ENCODE measurements at regions not wholly inside any gene's neighbourhood (a gene's known extent, or its start where the extent isn't known, plus 50 kb on each side); places are given as distances from the start of the nearest gene placed in this dataset.
"Not testable (repeated sequence)": the region's sequence is repeated elsewhere in the genome, so short reads cannot be mapped to it uniquely, and the experiment has no call there.

- TF ChIP-seq CTCF (IDR thresholded peaks at IDR 0.05; ENCODE audit: low read depth, low read length, missing control alignments) = no peak
- no peak overlapping the region for H3K4me3 ChIP-seq (replicated peaks; ENCODE audit: low read depth, low read length)
- no peak for DNase-seq (ENCODE audit: extremely low read depth, low read depth)
Measured at GRCh38 chr3:36182024-36182423, 198.3 kb upstream of the STAC start.

DNA sequence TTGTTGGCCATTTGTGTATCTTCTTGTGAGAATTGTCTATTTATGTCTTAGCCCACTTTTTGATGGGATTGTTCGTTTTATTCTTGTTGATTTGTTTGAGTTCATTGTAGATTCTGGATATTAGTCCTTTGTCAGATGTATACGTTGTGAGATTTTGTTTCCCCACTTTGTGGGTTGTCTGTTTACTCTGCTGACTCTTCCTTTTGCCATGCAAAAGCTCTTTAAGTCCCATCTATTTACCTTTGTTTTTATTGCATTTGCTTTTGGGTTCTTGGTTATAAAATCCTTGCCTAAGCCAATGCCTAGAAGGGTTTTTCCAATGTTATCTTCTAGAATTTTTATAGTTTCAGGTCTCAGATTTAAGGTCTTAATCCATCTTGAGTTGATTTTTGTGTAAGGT is 193.1 kb upstream of the STAC start:
- DNase-seq (ENCODE audit: extremely low read depth, low read depth); H3K4me3 ChIP-seq (replicated peaks; ENCODE audit: low read depth, low read length): not testable (repeated sequence)

- no peak overlapping the region for H3K4me3 ChIP-seq (replicated peaks; ENCODE audit: low read depth, low read length)
- DNase-seq (ENCODE audit: extremely low read depth, low read depth) = no peak
- TF ChIP-seq CTCF (IDR thresholded peaks at IDR 0.05; ENCODE audit: low read depth, low read length, missing control alignments) = no peak
Measured at GRCh38 chr3:36192901-36193300, 187.4 kb upstream of the STAC start.

- TF ChIP-seq CTCF (IDR thresholded peaks at IDR 0.05; ENCODE audit: low read depth, low read length, missing control alignments) = no peak
- DNase-seq (ENCODE audit: extremely low read depth, low read depth) = no peak
- no peak overlapping the region for H3K4me3 ChIP-seq (replicated peaks; ENCODE audit: low read depth, low read length)
Measured at GRCh38 chr3:36193448-36193847, 186.9 kb upstream of the STAC start.

GRCh38 chr3:36196058-36196457 is 184.2 kb upstream of the STAC start:
- DNase-seq (ENCODE audit: extremely low read depth, low read depth) = no peak
- no peak for TF ChIP-seq CTCF (IDR thresholded peaks at IDR 0.05; ENCODE audit: low read depth, low read length, missing control alignments)
- no peak overlapping the region for H3K4me3 ChIP-seq (replicated peaks; ENCODE audit: low read depth, low read length)

GRCh38 chr3:36197151-36197550 is 183.2 kb upstream of the STAC start:
- no peak for TF ChIP-seq CTCF (IDR thresholded peaks at IDR 0.05; ENCODE audit: low read depth, low read length, missing control alignments)
- no peak overlapping the region for H3K4me3 ChIP-seq (replicated peaks; ENCODE audit: low read depth, low read length)
- no peak for DNase-seq (ENCODE audit: extremely low read depth, low read depth)

DNA sequence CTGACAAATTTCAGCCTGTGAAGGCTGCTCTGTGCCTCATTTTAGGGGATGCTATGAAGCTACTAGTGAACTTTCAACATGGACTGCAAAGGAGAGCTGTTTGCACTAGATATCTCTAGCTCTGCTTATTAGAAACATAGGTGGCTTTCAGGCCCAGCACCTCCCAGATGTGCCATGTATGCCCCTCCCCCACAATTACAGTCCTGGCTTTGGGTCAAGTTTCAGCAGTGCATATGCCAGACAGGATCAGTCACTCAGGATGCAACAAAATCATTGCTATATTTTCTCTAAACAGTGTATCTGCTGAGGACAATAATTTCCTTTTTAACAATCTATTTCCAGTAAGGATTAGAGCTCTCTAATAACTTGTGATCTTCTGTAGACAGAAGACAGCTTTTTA is 178.8 kb upstream of the STAC start:
- no peak for TF ChIP-seq CTCF (IDR thresholded peaks at IDR 0.05; ENCODE audit: low read depth, low read length, missing control alignments)
- no peak for DNase-seq (ENCODE audit: extremely low read depth, low read depth)
- H3K4me3 ChIP-seq (replicated peaks; ENCODE audit: low read depth, low read length) = no peak overlapping the region

All from HFF-Myc (cell line).